ENCODE measurements at regions not wholly inside any gene's neighbourhood (a gene's known extent, or its start where the extent isn't known, plus 50 kb on each side); places are given as distances from the start of the nearest gene placed in this dataset.
A peak's percentile ranks its signal among the peaks of the same experiment; 100 is the strongest.

DNA sequence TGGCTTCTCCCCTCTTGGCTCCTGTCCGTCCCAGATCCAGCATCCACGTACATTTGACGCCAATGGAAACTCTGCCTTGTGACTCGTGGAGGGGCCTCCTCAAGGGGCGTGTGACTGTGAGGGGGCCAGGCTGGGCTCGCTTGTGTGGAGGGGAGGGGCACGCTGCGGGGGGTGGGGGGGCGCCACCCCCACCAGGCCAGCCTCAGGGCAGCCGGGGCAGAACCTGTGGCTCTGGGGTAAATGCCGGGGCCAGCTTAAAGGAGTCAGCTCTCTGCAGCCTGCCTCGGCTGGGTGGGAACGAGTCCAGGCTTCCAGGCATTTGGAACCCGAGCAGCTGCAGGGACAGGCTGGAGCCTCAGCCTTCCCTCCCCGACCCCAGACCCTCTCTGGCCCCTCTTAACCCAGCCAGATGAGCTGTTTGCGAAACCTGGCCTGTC, 94.1 kb downstream of the SIK1 start:
- DNase-seq (ENCODE audit: low read depth, low spot score), result no peak

DNA sequence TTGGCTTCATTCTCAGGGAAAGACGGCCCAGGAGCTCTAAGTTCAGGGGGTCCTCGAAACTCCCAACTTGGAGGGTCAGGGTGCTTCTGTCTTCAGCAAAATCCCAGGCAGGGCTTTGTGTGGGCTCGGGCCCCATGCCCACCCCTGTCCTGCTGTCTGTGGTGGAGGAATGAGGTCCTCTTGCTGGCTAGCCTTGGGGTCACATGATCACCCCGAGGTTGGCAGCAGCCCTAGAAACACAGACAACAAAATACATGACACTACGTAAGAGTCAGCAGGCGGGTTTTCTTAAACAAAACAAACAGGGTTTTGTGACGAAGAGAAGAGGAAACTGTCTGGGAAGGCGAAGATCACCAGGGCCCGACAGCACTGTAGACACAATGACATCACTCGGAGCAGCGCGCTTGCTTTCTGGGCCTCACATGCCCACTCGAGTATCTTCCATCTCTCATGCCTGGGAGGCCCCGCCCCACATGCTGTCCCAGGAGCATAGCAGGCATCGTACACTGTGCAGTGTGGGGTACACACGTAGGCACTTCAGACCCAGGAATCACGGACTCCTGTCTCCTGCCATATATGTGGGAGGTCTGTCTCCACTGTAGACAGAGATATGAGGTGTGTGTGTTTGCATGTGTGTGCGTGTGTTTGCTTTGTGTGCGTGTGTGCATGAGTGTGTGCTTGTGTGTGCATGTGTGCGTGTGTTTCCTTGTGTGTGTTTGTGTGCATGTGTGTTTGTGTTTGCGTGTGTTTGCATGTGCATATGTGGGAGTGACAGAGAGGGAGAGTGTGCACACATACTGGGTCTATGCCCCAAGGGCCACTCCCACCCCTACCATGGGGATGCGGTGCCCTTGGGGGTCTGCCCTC, 94.7 kb downstream of the SIK1 start:
- DNase-seq (ENCODE audit: low read depth, low spot score), result peak; percentile 86

DNA sequence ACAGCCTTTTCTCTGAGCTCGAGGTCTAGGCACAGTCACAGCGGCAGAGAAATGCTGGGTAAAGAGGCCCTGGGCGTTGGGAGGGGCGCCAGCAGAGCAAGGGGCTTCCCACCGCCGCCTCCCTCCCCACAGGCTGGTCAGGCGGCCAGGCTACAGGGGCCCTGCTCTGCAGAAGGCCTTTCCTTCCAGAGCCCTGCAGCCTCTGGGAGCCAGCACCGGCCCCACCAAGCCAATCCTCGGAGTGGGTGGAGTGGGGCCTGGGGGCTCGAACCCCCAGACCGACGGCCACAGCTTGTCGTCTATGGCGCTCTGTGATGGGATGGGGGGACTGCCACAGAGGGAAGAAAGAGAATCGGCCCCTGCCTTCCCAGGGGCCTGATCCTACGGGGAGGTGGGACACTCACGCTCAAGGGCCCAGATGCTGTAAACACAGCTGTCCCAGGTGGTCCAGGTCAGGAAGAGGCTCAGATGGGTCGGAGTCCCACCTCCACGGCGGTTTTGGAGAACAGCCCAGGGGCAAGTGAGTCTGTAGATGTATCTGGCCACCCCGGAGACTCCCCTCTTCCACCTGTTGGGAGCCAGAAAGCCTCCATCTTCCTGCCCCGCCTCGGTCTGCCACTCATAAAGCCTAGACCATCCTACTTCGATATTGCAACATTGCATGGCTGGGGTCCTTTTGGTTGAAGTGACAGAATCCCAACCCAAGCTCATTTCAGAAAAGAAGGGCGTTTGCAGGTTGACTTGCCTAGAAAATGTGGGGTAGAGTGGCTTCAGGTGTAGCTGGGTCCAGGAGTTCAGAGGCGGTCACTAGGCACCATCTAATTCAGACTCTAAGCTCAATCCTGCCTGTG, 95.6 kb downstream of the SIK1 start:
- DNase-seq (ENCODE audit: low read depth, low spot score), result no peak

DNA sequence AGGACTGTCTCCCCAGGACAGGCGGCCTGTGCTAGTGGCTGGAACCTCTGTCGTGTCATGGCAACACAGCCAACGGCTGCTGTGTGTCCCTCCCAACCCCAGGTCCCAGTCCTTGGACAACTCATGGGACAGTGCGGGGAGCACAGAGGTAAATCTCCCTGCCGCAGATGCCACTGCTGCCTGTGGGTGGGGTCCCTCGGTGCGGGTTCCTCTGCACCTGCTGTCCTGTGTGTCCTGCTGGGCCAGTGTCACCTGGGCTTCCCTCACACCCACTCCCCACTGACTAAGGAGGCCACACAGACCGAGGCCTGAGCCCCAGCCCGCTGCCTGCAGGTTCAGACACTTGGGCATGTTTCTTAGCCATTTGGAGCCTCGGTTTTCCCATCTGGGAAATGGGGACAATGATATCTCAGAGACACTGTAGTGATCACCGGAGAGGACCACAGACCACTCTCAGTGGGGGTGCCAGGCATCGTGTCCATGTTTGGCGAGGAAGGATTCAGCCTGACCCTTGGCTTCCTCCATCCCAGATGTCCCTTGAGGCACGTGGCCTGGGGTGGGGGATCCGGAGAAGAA, 96.5 kb downstream of the SIK1 start:
- no peak for DNase-seq (ENCODE audit: low read depth, low spot score)

DNA sequence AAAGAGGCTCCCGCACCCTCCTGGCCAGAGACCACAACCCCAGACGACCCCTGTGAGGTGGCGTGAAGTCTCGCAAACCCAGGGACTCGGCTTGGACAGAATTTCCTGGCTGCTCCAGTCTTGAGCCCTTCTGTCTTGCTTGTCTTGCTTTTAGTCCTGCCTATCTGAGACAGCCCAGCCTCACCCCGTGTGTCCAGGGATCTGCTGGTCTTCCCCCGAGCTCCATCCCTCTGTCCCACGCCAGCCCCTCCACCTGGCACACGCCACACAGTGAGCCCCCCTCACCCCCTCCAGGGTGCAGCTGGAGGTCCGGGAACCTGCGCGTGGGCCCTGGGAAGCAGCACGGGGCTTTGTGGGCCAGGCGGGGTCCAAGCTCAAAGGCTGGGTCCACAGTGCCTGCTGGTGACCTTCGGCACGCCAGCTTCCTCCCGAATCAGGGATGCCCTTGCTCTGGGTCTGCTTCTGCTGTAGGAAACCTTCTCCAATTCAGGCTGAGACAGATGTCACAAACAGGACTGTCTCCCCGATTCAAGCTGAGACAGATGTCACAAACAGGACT, 97.1 kb downstream of the SIK1 start:
- DNase-seq (ENCODE audit: low read depth, low spot score), result no peak

DNA sequence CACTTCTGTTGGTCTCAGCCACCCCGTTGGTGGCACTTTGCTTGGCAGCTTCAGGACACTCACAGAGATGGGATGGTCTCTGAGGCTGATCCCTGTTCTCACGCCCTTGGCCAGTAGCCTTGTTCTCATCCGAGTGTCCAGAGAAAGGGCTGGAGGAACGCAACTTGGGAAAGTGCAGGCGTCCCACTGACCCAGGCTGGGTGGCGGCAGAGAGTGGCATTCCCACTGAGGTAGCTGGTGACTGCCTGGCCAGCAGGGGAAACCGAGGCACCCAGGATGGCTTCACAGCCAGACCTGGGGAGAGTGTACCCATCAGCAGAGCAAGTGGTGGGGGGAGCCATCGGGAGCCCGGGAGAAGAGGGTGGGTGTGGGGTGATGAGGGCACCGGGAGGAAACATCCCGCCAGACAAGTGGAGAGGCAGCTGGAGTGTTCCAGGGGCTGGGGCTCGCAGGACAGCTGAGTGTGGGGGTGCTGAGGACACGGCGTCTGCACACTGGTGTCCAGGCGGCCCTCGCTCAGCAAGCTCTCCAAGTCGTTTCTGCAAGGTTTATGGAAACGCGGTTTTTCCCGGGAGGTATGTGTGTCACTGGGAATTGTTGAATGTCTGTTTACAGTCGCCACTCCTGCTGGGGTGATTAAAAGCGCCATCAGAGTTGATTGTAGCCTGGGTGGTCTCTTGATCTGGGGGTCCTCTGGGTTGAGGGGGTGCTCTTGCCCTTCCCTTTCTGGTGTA, 97.8 kb downstream of the SIK1 start:
- no peak for DNase-seq (ENCODE audit: low read depth, low spot score)

DNA sequence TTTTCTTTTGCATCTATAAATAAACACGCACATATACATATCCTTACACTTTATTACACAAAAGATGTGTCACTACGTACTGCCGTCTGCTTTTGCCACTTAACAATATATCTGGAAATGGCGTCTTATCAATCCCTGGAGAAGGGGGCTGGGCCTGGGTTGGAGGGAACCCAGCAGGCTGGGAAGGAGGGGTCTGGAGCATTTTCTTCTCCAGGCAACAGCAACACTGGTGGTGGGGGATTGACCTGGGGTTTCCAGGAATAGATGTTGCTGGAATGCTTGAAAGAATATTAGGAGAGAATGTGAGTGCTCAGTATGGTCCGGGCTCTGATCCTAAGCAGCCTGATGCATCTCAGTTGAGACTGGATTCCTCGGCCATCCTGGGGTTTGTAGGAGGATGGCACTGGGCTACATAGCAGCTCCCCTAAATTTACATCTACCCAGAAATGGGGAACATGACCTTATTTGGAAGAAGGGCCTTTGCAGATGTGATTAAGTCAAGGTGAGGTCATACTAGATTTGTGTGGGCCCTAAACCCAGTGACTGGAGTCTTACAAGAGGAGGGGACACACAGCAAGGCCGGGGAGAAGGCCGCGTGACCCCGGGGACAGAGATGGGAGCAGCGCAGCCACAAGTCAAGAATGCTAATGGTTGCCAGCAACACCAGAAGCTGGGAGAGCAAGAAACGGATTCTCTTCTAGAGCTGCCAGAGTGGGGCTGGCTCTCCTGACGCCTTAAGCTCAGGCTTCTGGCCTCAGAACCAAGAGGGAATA, 98.6 kb downstream of the SIK1 start:
- no peak for DNase-seq (ENCODE audit: low read depth, low spot score)

DNA sequence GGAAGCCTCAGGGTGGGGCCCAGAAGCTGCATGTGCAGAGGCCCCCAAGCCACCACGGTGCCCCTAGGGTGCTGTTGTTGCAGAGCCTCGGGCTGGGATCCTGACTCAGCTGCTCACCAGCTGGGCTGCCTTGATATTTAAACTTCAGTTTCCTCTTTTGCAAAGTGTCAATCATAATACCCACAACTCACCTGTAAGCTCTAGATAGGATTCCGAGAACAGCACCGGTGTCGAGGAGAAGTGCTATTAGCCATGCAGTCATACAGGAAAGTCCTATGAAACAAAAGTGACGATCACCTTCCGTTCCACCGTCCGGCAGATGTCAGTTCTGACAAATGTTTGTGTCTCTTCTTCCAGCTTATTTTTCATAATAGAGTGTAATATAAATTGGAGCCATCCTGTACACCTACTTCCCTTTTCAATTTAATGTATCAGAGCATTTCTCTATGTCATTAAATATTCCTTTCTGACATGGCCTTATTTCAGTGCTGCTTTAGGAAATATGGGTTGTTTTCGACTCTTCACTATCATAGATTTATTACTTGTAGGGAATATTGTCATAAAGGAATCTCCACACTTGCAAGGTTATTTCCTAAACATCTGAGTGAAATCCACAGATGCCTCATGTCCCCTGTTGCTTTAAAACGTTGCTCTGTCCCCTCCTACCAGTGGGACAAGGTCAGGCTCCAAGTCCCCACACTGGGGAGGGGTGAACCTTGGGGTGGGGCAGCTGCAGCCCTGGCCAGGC, 100.8 kb downstream of the SIK1 start:
- DNase-seq (ENCODE audit: low read depth, low spot score), result no peak

DNA sequence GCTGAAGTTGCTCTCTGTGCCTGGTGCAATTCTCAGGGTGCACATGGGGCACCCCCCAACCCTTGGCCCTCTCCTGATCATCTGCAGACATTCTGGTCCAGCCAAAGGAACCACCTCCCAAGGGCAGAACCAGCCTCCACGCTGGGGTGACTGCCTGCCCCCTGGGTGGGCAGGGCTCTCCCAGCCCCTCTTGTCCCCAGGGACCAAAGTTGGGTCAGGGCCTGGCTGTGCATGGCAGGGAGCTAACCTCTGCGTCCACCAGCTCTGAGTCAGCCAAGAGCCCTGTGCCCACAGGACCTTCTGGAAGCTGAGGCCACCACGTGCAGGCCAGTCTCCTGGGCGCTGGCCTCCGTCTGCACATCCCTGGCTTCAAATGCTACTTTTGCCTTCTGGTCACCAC, 101.9 kb downstream of the SIK1 start:
- DNase-seq (ENCODE audit: low read depth, low spot score), result no peak

DNA sequence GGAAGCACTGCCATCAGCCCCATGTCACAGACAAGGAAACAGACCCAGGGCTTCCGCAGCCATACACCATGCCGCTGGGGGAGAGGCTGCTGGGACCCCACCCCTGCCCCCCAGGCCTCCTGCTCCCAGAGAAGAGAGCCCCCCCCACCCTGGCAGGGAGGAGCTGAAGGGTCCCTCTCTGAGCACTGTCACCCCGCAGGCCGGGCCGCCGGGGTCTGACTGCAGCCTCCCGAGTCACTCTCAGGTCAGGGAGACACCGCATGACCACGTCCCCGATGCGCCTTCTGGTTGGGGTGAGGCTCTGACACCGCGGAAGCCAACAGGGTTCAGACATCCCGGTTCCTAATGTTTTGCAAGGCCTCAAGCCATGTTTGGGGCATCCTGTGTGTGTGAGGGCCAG, 102.3 kb downstream of the SIK1 start:
- DNase-seq (ENCODE audit: low read depth, low spot score), result no peak

DNA sequence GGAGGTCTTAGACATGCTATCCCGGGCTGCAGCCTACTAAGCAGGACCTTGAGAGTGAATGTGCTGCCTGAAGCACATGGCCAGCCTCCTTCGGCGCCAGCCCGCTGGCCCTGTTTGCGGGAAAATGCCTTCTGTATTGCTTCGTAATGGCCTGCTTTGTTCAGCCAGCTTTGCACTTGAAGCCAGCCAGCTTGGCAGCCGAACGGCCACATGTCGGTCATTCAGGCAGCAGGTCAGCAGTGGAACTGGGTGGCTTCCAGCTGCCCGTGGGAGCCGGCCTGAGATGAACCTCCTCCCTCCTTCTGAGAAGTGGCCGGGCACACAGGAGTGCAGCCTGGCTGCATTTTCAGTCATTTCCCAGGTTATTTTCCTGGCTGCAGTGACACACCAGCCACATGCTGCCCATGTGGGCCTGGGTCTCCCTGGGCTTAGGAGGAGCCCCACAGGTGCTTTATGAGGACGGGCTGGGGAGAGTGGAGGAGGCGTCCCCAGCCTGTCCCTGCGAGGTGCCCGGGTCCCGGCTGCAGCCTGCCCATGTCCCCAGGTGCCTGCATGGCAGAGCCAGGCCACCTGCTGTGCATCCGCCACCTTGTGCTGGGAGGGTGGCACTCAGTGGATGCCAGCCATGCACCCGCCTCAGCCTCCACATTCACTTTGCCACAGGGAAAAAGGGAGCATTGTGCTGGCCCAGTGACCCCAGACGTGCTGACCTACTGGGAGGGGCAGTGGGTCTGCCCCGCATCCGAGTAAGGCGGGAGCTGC, 103.5 kb downstream of the SIK1 start:
- no peak for DNase-seq (ENCODE audit: low read depth, low spot score)

DNA sequence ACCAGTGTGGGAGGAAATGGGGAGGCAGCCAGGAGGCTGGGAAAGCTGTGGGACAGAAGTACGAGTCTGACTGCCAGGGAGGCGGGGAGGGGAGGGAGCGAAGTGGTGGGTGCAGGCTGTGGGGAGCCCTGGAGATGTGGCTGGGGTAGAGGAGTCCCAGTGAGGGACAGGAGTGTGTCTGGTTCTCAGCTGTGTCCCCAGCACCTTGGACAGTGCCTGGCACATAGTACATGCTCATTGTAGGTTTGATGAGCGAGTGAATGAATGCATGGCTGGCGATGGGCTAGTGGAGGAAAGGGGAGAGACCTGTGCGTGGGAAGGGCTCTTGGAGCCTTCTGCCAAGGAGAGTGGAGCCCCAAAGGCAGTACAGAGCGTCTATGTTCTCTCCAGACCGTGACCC, 104.1 kb downstream of the SIK1 start:
- no peak for DNase-seq (ENCODE audit: low read depth, low spot score)

DNA sequence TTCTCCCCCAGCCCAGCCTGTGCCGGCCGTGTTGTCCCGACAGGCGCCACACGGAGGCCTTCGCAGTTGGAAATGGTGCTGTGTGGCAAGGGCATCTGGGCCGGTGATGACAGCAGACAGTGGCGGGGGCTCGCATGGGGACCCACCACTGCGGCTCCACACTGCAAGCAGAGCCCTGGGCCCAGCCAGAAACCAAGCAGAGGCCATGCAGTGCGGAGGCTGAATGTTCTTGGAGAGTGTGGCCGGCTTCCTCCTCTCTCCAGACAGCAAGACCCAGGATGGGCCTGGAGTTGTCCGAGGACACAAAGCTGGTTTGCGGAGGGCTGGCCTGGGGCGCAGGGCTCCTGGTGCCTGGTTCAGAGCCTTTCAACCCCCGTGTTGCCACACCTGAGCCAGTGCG, 104.6 kb downstream of the SIK1 start:
- no peak for DNase-seq (ENCODE audit: low read depth, low spot score)

DNA sequence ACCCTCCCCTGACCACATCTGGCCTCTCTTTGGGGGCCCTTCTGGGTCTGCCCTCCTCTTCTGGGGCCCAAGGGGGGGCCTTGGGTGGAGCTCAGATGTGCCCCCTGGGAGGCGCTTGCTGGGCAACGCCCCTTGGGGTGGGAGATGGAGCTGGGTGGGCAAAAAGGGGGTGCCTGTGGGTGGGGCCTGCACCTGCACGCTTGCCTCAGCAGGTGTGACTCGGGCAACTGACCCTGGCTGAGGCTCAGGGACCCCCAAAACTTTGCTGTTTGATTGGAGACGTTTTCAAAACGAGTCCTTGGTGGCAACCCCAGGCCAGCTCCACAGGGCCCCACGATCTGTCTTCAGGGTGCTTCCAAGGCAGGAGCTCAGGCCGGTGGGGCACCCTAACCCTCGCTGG, 105.3 kb downstream of the SIK1 start:
- no peak for DNase-seq (ENCODE audit: low read depth, low spot score)

DNA sequence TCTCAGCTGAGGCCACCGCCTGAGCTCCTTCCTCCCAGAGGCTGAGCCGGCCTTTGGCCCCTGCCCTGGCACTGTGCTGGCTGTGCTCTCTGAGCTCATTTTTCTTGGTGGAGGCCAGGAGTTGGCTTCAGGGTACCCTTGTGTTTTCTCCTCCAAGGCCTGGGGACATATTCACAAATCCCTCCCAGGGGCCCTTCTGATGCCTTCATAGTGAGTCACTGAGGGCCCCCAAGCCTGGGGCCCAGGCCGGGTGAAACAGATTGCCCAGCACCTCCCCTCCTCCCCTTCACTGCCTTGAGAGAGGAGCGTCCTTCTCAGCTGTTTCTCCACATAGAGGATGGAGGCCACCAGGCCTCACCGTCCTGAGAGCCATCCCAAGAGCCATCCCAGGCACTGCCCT, 105.8 kb downstream of the SIK1 start:
- no peak for DNase-seq (ENCODE audit: low read depth, low spot score)

DNA sequence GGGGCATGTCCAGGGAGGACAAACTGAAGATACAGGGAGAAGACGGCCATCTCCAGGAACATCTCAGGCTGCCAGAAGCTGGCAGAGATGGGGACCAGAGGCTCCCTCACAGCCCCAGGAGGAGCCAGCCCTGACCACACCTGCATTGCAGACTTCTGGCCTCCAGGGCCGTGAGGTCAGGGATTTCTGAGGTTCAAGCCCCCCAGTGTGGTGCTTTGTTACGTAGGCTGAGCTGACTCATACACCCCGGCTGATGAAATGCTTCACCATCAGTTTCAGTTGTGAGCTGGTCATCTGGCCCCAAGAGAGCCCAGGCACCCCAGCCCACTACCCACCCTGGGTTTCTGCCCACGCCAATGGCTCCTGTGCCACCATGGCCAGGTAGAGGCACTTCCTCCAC, 106.4 kb downstream of the SIK1 start:
- no peak for DNase-seq (ENCODE audit: low read depth, low spot score)

DNA sequence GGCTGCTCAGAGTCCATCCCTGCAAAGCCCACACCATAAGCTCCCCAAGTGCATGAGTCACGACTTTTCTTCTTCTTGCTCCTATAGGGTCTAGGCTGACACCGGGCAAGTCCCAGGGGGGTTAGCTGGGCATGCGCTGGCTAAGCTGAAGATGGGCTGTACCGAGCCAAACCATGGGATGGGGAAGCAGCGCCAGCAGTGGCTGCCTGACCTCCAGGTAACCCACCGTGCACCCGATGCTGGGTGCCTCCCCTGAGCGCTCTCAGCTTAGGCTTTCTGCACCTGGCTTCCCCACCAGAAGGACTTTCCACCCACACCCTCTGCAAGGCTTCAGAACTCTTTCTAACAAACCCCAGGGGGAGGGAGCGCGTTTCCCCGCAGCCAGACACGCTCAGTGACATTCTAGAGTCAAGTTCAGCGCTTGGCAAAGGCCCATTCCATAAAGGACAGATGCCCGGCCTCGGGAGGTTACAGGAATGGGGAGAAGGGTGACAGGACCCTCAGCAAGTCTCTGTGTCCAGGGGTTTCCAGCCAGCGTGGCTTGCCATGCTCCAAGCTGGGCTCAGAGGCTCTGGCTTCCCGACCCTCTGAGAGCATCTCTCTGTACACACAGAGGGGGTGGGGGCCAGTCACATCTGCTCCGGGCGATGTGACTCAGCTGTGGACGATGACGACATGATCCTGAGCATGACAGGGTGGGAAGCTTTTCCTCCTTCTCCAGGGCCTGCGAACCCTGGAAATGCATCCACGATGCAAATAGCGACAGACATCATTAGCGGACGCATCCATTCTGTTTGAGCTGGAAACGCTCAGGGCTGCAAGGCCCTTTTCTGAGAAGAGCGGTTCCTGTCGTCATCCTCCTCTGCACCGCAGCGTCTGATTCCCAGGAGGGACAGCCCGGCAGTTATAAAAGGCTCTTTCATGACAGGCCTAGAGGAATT, 107.8 kb downstream of the SIK1 start:
- DNase-seq (ENCODE audit: low read depth, low spot score), result no peak

DNA sequence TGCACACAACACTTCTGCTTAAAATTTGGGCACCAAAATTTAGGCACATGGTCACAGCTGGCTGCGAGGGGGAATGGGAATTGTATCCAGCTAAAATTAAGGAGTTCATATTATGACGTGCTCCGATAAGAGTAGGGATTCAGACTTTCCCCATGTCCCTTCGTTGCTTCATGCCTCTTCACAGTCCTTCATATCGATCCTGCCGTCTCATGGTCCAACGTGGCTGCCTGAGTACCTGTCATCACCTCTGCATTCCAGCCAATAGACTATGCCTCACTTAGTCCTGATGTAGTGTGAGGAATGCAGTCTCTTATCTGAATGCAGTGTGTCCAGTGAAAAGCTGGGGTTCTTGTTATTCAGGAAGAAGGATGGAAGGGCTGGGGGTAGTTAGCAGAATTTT, 108.6 kb downstream of the SIK1 start:
- no peak for DNase-seq (ENCODE audit: low read depth, low spot score)

Measured in smooth muscle cell of the brain vasculature (primary cell).